ENCODE measurements at regions not wholly inside any gene's neighbourhood (a gene's known extent, or its start where the extent isn't known, plus 50 kb on each side); places are given as distances from the start of the nearest gene placed in this dataset.

DNA sequence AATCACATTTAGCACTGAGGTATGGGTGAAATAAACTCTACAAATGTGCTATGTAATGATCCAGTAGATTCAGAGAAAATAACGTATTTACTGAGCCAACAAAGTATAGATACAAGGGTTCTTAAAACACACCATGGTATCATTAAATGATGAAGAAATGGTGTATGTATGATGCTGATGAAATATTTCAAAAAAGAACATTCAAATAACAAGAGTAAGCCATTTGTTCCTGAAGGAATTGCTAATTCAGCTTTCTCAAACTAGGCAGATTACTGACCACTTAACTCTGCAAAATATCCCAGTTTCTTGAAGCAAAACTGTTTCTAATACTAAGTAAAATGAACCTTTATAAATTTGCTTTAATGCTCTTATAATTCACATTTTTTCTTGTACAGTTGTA, 97.6 kb upstream of the IFNE start:
- POLR2A ChIA-PET: no interaction called here
- TF ChIP-seq ZNF276 (CRISPR knock-in tag; IDR thresholded peaks at IDR 0.05; ENCODE audit: low read depth) (no peak), ZNF580 (CRISPR knock-in tag; IDR thresholded peaks at IDR 0.05; ENCODE audit: borderline replicate concordance, low read depth) (no peak), NFIB (CRISPR knock-in tag; IDR thresholded peaks at IDR 0.05; ENCODE audit: borderline replicate concordance) (no peak), ATF7-NPFF (CRISPR knock-in tag; IDR thresholded peaks at IDR 0.05; ENCODE audit: low read depth) (no peak), DRAP1 (CRISPR knock-in tag; IDR thresholded peaks at IDR 0.05) (no peak), AFF4 (CRISPR knock-in tag; IDR thresholded peaks at IDR 0.05) (no peak)
- FAIRE-seq: no peak

More for the DNA sequence above, 97.6 kb upstream of the IFNE start:
- Histone ChIP-seq H3K9me3 (ENCODE audit: low read length) (no peaks in the 10 kb centered on the region), H2AFZ (ENCODE audit: low read length) (no peak overlapping the region), H3K36me3 (replicated peaks in 1 of 2; ENCODE audit: control insufficient read depth in 1 of 2, insufficient read depth in 2 of 2, low read length in 2 of 2) (no peaks in the 10 kb centered on the region), H3K4me1 (ENCODE audit: insufficient read depth, low read length) (no peaks in the 10 kb centered on the region), H3K27ac (ENCODE audit: extremely low read length, insufficient read depth, low read length) (no peak overlapping the region), H3K27me3 (ENCODE audit: control insufficient read depth in 1 of 2, insufficient read depth in 2 of 2, low read length in 2 of 2) (no peaks in the 10 kb centered on the region), H3K79me2 (ENCODE audit: insufficient read depth, low read length) (no peaks in the 10 kb centered on the region), H4K20me1 (ENCODE audit: insufficient read depth, low read length) (no peaks in the 10 kb centered on the region), H3K4me2 (ENCODE audit: low read depth, low read length) (no peak overlapping the region), H3K4me3 (replicated peaks in 1 of 3; ENCODE audit: insufficient read depth in 1 of 3, low read depth in 2 of 3, low read length in 3 of 3) (no peak overlapping the region), H3K9ac (ENCODE audit: insufficient read depth, low read depth, low read length) (no peak overlapping the region)
- in situ Hi-C loops (cut with HindIII; ENCODE audit: extremely low pct_ligation_motif_present, low pct_unique_long_range_greater_than_20kb) (no loop called here), intact Hi-C loops (cut with micrococcal nuclease; ENCODE audit: unreplicated experiment) (no loop called here)
- CTCF ChIA-PET (ENCODE audit: low intra/inter-chr PET ratio, low total read pairs): no interaction called here
- ATAC-seq: no peak
- no TSS peak for BruUV-seq (replicated peaks)
- DNase-seq (ENCODE audit: low spot score): no peak
- WGBS (ENCODE audit: low lambda C conversion rate): 46% methylated on average over 1 of the region's 1 CpG

Data from HepG2 (cell line).